HepG2 (cell line): ENCODE measurements at regions not wholly inside any gene's neighbourhood (a gene's known extent, or its start where the extent isn't known, plus 50 kb on each side); places are given as distances from the start of the nearest gene placed in this dataset.

Experiments used
- ATAC-seq: fragments of 200-7000 bp; cut with Tn5 transposase; 3 replicates; pipeline ENCODE4 v1.9.1; 2020; ENCODE audit warnings: mild to moderate bottlenecking, moderate library complexity
- BruUV-seq: library from RNA; stranded (reverse); fragments of 400-500 nt; replicated peaks from 2 replicates; lab custom pipeline; 2021; lab: Mats Ljungman, UMichigan
- CTCF ChIA-PET: fragments of 300-600 bp; formaldehyde crosslinking; extraction: SDS; loops from one replicate; lab custom pipeline; 2021; ENCODE audit warnings: low total read pairs, inconsistent platforms, low intra/inter-chr PET ratio; lab: Yijun Ruan, JAX
- POLR2A ChIA-PET: fragments of 350-600 bp; sonication (Branson Sonifier 250); formaldehyde crosslinking; loops from one replicate; lab custom pipeline; 2020; ENCODE audit warnings: antibody characterized with exemption, inconsistent platforms; lab: Yijun Ruan, JAX
- DNase-seq: peaks from one replicate; pipeline ENCODE4 v3.0.0-alpha.2; 2015; ENCODE audit warnings: low spot score
- FAIRE-seq: peaks from 3 replicates; lab custom pipeline; 2011; peaks lifted over from hg19 to GRCh38; lab: Jason Lieb, UNC
- H2AFZ ChIP-seq: one replicate; pipeline ENCODE4 v1.6.1; 2011; ENCODE audit warnings: low read length, inconsistent platforms
- H3K27ac ChIP-seq: fragments of 300-600 bp; 3 replicates; pipeline ENCODE4 v1.8.0; 2011; ENCODE audit warnings: mixed run types, mild to moderate bottlenecking, mixed read lengths, low read length, inconsistent platforms; ENCODE audit not compliant: insufficient read depth; ENCODE audit errors: extremely low read length
- H3K27me3 ChIP-seq, 2 experiments: fragments of 200-600 bp in 1 of 2; 2 replicates in 1 of 2; 3 replicates in 1 of 2; pipeline versions ENCODE4 v1.6.0 to v1.8.0; 2011; ENCODE audit warnings: low read length in 2 of 2, mild to moderate bottlenecking in 2 of 2, moderate library complexity in 2 of 2, inconsistent platforms in 1 of 2; ENCODE audit not compliant: insufficient read depth in 2 of 2, control insufficient read depth in 1 of 2
- H3K36me3 ChIP-seq, 2 experiments: fragments of 200-600 bp in 1 of 2; replicated peaks in 1 of 2; 2 replicates in 1 of 2; 3 replicates in 1 of 2; pipeline versions ENCODE4 v1.5.1 to v1.8.0; 2011; ENCODE audit warnings: low read length in 2 of 2, inconsistent platforms in 1 of 2; ENCODE audit not compliant: insufficient read depth in 2 of 2, control insufficient read depth in 1 of 2
- H3K4me1 ChIP-seq: 2 replicates; pipeline ENCODE4 v1.5.1; 2012; ENCODE audit warnings: low read length, inconsistent platforms; ENCODE audit not compliant: insufficient read depth
- H3K4me2 ChIP-seq: 2 replicates; pipeline ENCODE4 v1.6.0; 2011; ENCODE audit warnings: low read depth, low read length, inconsistent platforms
- H3K4me3 ChIP-seq, 3 experiments: fragments of 200-600 bp in 1 of 3; sonication (generic), shearing (Covaris generic) in 1 of 3; replicated peaks in 1 of 3; 2 replicates each; pipeline ENCODE4 v1.5.1; 2011 to 2016; ENCODE audit warnings: low read length in 3 of 3, inconsistent platforms in 2 of 3, low read depth in 2 of 3, mild to moderate bottlenecking in 2 of 3, control low read depth in 1 of 3, mixed read lengths in 1 of 3; ENCODE audit not compliant: insufficient read depth in 1 of 3
- H3K79me2 ChIP-seq: one replicate; pipeline ENCODE4 v1.6.1; 2011; ENCODE audit warnings: low read length, inconsistent platforms; ENCODE audit not compliant: insufficient read depth
- H3K9ac ChIP-seq: 2 replicates; pipeline ENCODE4 v1.6.0; 2011; ENCODE audit warnings: mild to moderate bottlenecking, low read depth, low read length, inconsistent platforms; ENCODE audit not compliant: insufficient read depth
- H3K9me3 ChIP-seq: 2 replicates; pipeline ENCODE4 v1.5.1; 2012; ENCODE audit warnings: mild to moderate bottlenecking, low read length
- H4K20me1 ChIP-seq: 2 replicates; pipeline ENCODE4 v1.6.0; 2011; ENCODE audit warnings: inconsistent platforms, mild to moderate bottlenecking, low read length, moderate library complexity; ENCODE audit not compliant: insufficient read depth
- ATF1 ChIP-seq: IDR thresholded peaks from 2 replicates; pipeline ENCODE4 v1.6.1; 2016; ENCODE audit warnings: mild to moderate bottlenecking, control low read depth
- GRHL1 ChIP-seq: sonication (generic); formaldehyde crosslinking; conservative IDR thresholded peaks from 2 replicates; pipeline ENCODE4 v1.8.0; 2022; ENCODE audit warnings: missing genetic modification reagents
- HIVEP1 ChIP-seq: sonication (generic); formaldehyde crosslinking; IDR thresholded peaks from 2 replicates; pipeline ENCODE4 v1.4.0; 2020; ENCODE audit warnings: mild to moderate bottlenecking, missing genetic modification reagents
- KDM5A ChIP-seq: fragments of 200-600 bp; sonication (generic); IDR thresholded peaks from 2 replicates; pipeline ENCODE4 v1.7.0; 2018; ENCODE audit warnings: antibody characterized with exemption, mild to moderate bottlenecking, low read length, borderline replicate concordance
- NFE2L2 ChIP-seq: fragments of 150-350 bp; IDR thresholded peaks from 2 replicates; pipeline ENCODE4 v1.6.1; 2014; ENCODE audit warnings: low read length
- ZNF274 ChIP-seq: sonication (generic); formaldehyde crosslinking; IDR thresholded peaks from 2 replicates; pipeline ENCODE4 v1.5.1; 2020; ENCODE audit warnings: mild to moderate bottlenecking, missing genetic modification reagents
- ZNF567 ChIP-seq: sonication (generic); formaldehyde crosslinking; IDR thresholded peaks from 2 replicates; pipeline ENCODE4 v1.8.1; 2023; ENCODE audit warnings: mild to moderate bottlenecking, missing genetic modification reagents, borderline replicate concordance
- ZNF710 ChIP-seq: sonication (generic); formaldehyde crosslinking; IDR thresholded peaks from 2 replicates; pipeline ENCODE4 v1.5.0; 2020; ENCODE audit warnings: mild to moderate bottlenecking, missing genetic modification reagents, borderline replicate concordance
- ZSCAN25 ChIP-seq: sonication (generic); formaldehyde crosslinking; IDR thresholded peaks from 2 replicates; pipeline ENCODE4 v1.8.0; 2022; ENCODE audit warnings: mild to moderate bottlenecking, missing genetic modification reagents
- WGBS: methylation state at CpG from one replicate; pipeline ENCODE4 v1.1.6; 2017; ENCODE audit warnings: low lambda C conversion rate; 5-methylcytosine and 5-hydroxymethylcytosine counted together
- in situ Hi-C: cut with HindIII; loops from 2 replicates; pipeline ENCODE4 v1.10.0; 2017; ENCODE audit warnings: low pct_unique_long_range_greater_than_20kb; ENCODE audit not compliant: extremely low pct_ligation_motif_present
- intact Hi-C: fragments of 100-400 bp; cut with micrococcal nuclease; formaldehyde crosslinking; loops from one replicate; pipeline ENCODE4 v1.10.0; 2022; ENCODE audit not compliant: unreplicated experiment

- FAIRE-seq (no peak), DNase-seq (no peak), ATAC-seq (no peak)
- H3K36me3 ChIP-seq, result no peaks in the 10 kb centered on the region
- no peak overlapping the region for H3K4me2 ChIP-seq
- POLR2A ChIA-PET, result no interaction called here
- WGBS, result 10% methylated on average over 1 of the region's 2 CpGs
- H3K9me3 ChIP-seq, result peaks cover 31% of the 10 kb centered on the region
- BruUV-seq, result no TSS peak
- H3K4me3 ChIP-seq, result no peak overlapping the region
- no peak overlapping the region for H3K27ac ChIP-seq
- no peaks in the 10 kb centered on the region for H4K20me1 ChIP-seq
- CTCF ChIA-PET, result no interaction called here
- no peak overlapping the region for H3K9ac ChIP-seq
- no peaks in the 10 kb centered on the region for H3K79me2 ChIP-seq
- H2AFZ ChIP-seq, result no peak overlapping the region
- TF ChIP-seq ZNF710 (CRISPR knock-in tag) (no peak), GRHL1 (CRISPR knock-in tag) (no peak), KDM5A (no peak), HIVEP1 (CRISPR knock-in tag) (no peak), ATF1 (CRISPR knock-in tag) (no peak), NFE2L2 (no peak), ZNF274 (CRISPR knock-in tag) (no peak), ZSCAN25 (no peak), ZNF567 (CRISPR knock-in tag) (no peak)
- H3K4me1 ChIP-seq, result no peaks in the 10 kb centered on the region
- in situ Hi-C loops (no loop called here), intact Hi-C loops (no loop called here)
- H3K27me3 ChIP-seq, result no peaks in the 10 kb centered on the region
Observed at GRCh38 chrY:8034673-8035072, 1123.1 kb upstream of the AMELY start.
